ENCODE measurements at regions not wholly inside any gene's neighbourhood (a gene's known extent, or its start where the extent isn't known, plus 50 kb on each side); places are given as distances from the start of the nearest gene placed in this dataset.
"Not testable (repeated sequence)": the region's sequence is repeated elsewhere in the genome, so short reads cannot be mapped to it uniquely, and the experiment has no call there.

GRCh38 chr16:64077242-64077641 is 1044.6 kb downstream of the CDH11 start:
- WGBS, 2 donors: 86 to 91% methylated on average over 2 of the region's 2 CpGs
- no peak overlapping the region for H3K27ac ChIP-seq
- H3K36me3 ChIP-seq: no peaks in the 10 kb centered on the region
- no peaks in the 10 kb centered on the region for H3K9me3 ChIP-seq
- TF ChIP-seq CTCF (IDR thresholded peaks at IDR 0.05): no peak
- no peak for TF ChIP-seq POLR2A (IDR thresholded peaks at IDR 0.05)
- no peak for DNase-seq
- intact Hi-C loops (cut with DNase I): no loop called here
- no peaks in the 10 kb centered on the region for H3K4me1 ChIP-seq
- no peak overlapping the region for H3K4me3 ChIP-seq (replicated peaks in 1 of 3)
- H3K27me3 ChIP-seq: no peaks in the 10 kb centered on the region

DNA sequence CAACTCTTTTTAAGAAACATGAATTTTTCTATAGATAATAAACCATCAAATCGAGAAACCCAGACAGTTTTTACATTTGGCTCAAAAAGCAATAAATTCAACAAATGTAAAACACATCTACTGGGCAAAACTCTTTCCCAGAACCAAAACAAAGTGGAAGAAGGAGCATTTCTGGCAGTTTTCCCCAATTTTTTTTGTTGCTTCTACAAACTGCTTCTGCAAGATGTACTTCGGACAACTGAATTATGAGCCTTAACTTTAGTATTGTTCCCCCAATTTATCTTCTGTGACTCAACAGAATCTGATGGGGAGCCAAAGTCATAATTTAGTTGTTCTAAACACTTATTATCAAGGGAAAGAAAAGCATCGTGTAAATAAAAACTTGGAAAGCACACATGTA is 1047.2 kb downstream of the CDH11 start:
- intact Hi-C loops (cut with DNase I): no loop called here

GRCh38 chr16:64072131-64072730 is 1049.6 kb downstream of the CDH11 start:
- H3K4me3 ChIP-seq (replicated peaks in 1 of 3); H3K9me3 ChIP-seq; H3K36me3 ChIP-seq; DNase-seq; H3K27me3 ChIP-seq; intact Hi-C loops (cut with DNase I); H3K4me1 ChIP-seq; H3K27ac ChIP-seq: not testable (repeated sequence)
- 94 to 99% methylated on average over 24 to 34 of the region's 34 CpGs for WGBS, 2 donors

More for the DNA sequence above, 1047.2 kb downstream of the CDH11 start:
- WGBS, 2 donors: 69 to 75% methylated on average over 3 of the region's 3 CpGs
- Histone ChIP-seq H3K36me3 (no peaks in the 10 kb centered on the region), H3K4me1 (no peaks in the 10 kb centered on the region), H3K4me3 (replicated peaks in 1 of 3) (no peak overlapping the region), H3K9me3 (no peaks in the 10 kb centered on the region), H3K27ac (no peak overlapping the region), H3K27me3 (no peaks in the 10 kb centered on the region)
- TF ChIP-seq CTCF (IDR thresholded peaks at IDR 0.05) (no peak), POLR2A (IDR thresholded peaks at IDR 0.05) (no peak)
- DNase-seq: no peak

DNA sequence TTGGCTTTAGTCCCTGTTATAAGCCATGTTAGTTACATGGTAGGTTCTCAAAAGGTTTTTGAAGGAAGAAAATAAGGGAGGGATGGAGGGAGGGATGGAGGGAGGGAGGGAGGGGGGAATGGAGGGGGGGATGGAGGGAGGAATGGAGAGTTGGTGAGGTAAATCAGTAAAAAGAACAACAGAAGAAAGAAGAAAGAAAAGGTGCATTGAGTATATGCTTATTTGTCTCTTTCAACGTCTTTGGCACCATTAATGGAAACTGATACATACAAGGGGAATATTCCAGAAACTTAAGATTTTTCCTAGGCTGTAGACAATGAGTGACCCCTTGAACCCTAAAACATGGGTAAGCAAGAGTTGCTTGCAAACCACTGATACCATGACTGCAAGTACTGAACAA is 1056.3 kb downstream of the CDH11 start:
- intact Hi-C loops (cut with DNase I): no loop called here
- Histone ChIP-seq H3K27me3 (no peaks in the 10 kb centered on the region), H3K27ac (no peak overlapping the region), H3K4me1 (no peaks in the 10 kb centered on the region), H3K9me3 (no peaks in the 10 kb centered on the region), H3K4me3 (replicated peaks in 1 of 3) (no peak overlapping the region), H3K36me3 (no peaks in the 10 kb centered on the region)
- no peak for DNase-seq
- 76 to 85% methylated on average over 1 of the region's 1 CpG for WGBS, 2 donors
- TF ChIP-seq POLR2A (IDR thresholded peaks at IDR 0.05) (no peak), CTCF (IDR thresholded peaks at IDR 0.05) (no peak)

DNA sequence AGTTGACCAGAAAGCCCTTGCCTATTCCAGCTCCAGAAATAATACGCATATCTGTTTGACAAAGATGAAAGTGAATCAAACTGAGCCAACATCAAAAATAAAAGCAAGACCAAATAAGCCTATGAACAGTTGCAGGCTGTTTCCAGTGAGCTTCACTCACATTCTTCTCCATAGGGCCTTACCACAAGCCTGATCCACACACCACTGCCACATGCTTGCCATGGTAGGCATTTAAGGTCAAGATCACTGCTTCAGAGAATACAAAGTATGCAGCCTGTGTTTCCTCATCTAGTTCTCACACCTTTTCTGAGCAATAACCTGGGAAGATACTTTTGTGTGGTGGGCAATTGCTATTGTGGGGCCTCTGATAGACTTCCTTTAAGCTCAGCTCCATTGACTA is 1060.2 kb downstream of the CDH11 start:
- Histone ChIP-seq H3K9me3 (no peaks in the 10 kb centered on the region), H3K27ac (no peak overlapping the region), H3K4me1 (no peaks in the 10 kb centered on the region), H3K4me3 (replicated peaks in 1 of 3) (no peak overlapping the region), H3K27me3 (no peaks in the 10 kb centered on the region), H3K36me3 (no peaks in the 10 kb centered on the region)
- no peak for DNase-seq
- TF ChIP-seq POLR2A (IDR thresholded peaks at IDR 0.05) (no peak), CTCF (IDR thresholded peaks at IDR 0.05) (no peak)
- intact Hi-C loops (cut with DNase I): no loop called here
- 38 to 95% methylated on average over 1 of the region's 1 CpG for WGBS, 2 donors

DNA sequence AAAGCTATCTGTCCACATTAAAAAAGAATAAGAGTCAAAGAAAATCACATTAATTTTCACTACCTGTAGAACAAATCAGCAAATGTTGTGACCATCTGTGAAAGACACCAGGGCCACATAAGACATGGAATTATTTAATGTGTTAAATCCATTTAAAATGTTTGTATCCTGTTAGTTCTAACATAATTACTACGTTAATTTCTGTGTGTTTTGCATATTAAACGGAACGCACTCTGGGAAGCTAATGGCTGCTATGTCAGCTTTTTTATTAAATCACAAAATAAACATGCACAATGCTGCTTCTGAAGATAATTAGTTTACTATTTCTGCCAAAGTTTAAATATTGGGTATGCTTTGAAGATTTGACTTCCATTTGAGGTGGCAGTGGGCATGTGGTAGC is 1061.2 kb downstream of the CDH11 start:
- no peak overlapping the region for H3K27ac ChIP-seq
- H3K4me1 ChIP-seq: no peaks in the 10 kb centered on the region
- no peak for DNase-seq
- H3K27me3 ChIP-seq: no peaks in the 10 kb centered on the region
- intact Hi-C loops (cut with DNase I): no loop called here
- whole genome bisulfite sequencing, 2 donors: 93% methylated on average over 3 of the region's 3 CpGs
- H3K36me3 ChIP-seq: no peaks in the 10 kb centered on the region
- TF ChIP-seq POLR2A (IDR thresholded peaks at IDR 0.05) (no peak), CTCF (IDR thresholded peaks at IDR 0.05) (no peak)
- H3K4me3 ChIP-seq (replicated peaks in 1 of 3): no peak overlapping the region
- no peaks in the 10 kb centered on the region for H3K9me3 ChIP-seq

Data from thyroid gland (tissue), 4 donors.